A549 (cell line): ENCODE measurements at regions not wholly inside any gene's neighbourhood (a gene's known extent, or its start where the extent isn't known, plus 50 kb on each side); places are given as distances from the start of the nearest gene placed in this dataset.

Source experiments
- NR3C1 ChIP-seq: fragments of >200 bp; sonication (Bioruptor Twin); formaldehyde crosslinking; IDR thresholded peaks from 3 replicates; pipeline ENCODE4 v1.6.1; 2017
- RAD21 ChIP-seq, 2 experiments: fragments of >200 bp in 1 of 2; sonication (Bioruptor Twin) in 1 of 2; formaldehyde crosslinking in 1 of 2; IDR thresholded peaks in 1 of 2; conservative IDR thresholded peaks in 1 of 2; 2 replicates in 1 of 2; 3 replicates in 1 of 2; pipeline ENCODE4 v1.6.1; 2012 to 2018; ENCODE audit warnings: inconsistent platforms in 1 of 2
- TF ChIP-seq, protein P1 (sequence below): fragments of >200 bp; sonication (Bioruptor Twin); formaldehyde crosslinking; IDR thresholded peaks from 3 replicates; pipeline ENCODE4 v1.5.1; 2016
- TF ChIP-seq, protein P2 (sequence below): IDR thresholded peaks from 2 replicates; pipeline ENCODE4 v1.6.1; 2012; ENCODE audit warnings: low read depth, borderline replicate concordance

DNA sequence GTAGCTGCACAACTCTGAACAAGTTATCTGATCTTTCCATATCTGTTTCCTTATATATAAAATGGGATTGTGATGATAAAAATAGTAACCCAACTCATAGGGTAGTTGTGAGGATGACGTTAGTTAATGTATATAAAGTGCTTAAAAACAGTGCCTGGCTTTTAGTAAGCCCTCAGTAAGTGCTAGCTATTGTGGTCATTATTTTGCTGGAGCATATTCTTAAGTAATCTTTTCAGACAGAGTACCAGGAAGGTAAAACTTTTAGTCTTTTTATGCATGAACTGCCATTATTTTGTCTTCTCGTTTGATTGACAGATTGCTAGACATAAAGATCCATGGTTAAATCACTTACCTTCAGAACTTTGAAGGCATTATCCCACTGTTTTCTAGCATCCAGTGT, 62.5 kb upstream of the SIM2 start:
- TF ChIP-seq, protein P1, sequence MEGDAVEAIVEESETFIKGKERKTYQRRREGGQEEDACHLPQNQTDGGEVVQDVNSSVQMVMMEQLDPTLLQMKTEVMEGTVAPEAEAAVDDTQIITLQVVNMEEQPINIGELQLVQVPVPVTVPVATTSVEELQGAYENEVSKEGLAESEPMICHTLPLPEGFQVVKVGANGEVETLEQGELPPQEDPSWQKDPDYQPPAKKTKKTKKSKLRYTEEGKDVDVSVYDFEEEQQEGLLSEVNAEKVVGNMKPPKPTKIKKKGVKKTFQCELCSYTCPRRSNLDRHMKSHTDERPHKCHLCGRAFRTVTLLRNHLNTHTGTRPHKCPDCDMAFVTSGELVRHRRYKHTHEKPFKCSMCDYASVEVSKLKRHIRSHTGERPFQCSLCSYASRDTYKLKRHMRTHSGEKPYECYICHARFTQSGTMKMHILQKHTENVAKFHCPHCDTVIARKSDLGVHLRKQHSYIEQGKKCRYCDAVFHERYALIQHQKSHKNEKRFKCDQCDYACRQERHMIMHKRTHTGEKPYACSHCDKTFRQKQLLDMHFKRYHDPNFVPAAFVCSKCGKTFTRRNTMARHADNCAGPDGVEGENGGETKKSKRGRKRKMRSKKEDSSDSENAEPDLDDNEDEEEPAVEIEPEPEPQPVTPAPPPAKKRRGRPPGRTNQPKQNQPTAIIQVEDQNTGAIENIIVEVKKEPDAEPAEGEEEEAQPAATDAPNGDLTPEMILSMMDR, result no peak
- TF ChIP-seq RAD21 (conservative IDR thresholded peaks at IDR 0.05 in 1 of 2, IDR thresholded peaks at IDR 0.05 in 1 of 2) (no peak), NR3C1 (no peak)
- TF ChIP-seq, protein P2, sequence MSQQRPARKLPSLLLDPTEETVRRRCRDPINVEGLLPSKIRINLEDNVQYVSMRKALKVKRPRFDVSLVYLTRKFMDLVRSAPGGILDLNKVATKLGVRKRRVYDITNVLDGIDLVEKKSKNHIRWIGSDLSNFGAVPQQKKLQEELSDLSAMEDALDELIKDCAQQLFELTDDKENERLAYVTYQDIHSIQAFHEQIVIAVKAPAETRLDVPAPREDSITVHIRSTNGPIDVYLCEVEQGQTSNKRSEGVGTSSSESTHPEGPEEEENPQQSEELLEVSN, result no peak
